H9 (cell line): ENCODE measurements at regions not wholly inside any gene's neighbourhood (a gene's known extent, or its start where the extent isn't known, plus 50 kb on each side); places are given as distances from the start of the nearest gene placed in this dataset.

Experiments used
- DNase-seq: peaks from one replicate; pipeline ENCODE4 v3.0.0-alpha.2; 2017
- H2AFZ ChIP-seq: one replicate; pipeline ENCODE4 v1.6.1; 2013; ENCODE audit warnings: mild to moderate bottlenecking, low read length, control low read depth, moderate library complexity
- H2AK5ac ChIP-seq: 2 replicates; pipeline ENCODE4 v1.6.1; 2013; ENCODE audit warnings: low read length, control low read depth, mixed read lengths; ENCODE audit not compliant: insufficient read length
- H2BK120ac ChIP-seq: one replicate; pipeline ENCODE4 v1.6.1; 2013; ENCODE audit warnings: low read depth, mild to moderate bottlenecking, low read length, control low read depth, inconsistent platforms; ENCODE audit not compliant: poor library complexity, severe bottlenecking
- H2BK12ac ChIP-seq: 2 replicates; pipeline ENCODE4 v1.6.1; 2013; ENCODE audit warnings: low read length, control low read depth, mixed read lengths, low read depth; ENCODE audit not compliant: insufficient read length
- H2BK15ac ChIP-seq: 2 replicates; pipeline ENCODE4 v1.6.1; 2013; ENCODE audit warnings: low read depth, low read length, control low read depth
- H2BK20ac ChIP-seq: one replicate; pipeline ENCODE4 v1.6.1; 2013; ENCODE audit warnings: low read depth, mild to moderate bottlenecking, low read length, control low read depth, inconsistent platforms; ENCODE audit not compliant: poor library complexity, severe bottlenecking
- H2BK5ac ChIP-seq: 2 replicates; pipeline ENCODE4 v1.6.1; 2013; ENCODE audit warnings: low read length, control low read depth, mixed read lengths; ENCODE audit not compliant: insufficient read length
- H3K14ac ChIP-seq: 2 replicates; pipeline ENCODE4 v1.6.1; 2013; ENCODE audit warnings: low read length, control low read depth; ENCODE audit not compliant: insufficient read depth
- H3K18ac ChIP-seq: 2 replicates; pipeline ENCODE4 v1.6.1; 2013; ENCODE audit warnings: low read depth, mild to moderate bottlenecking, mixed read lengths, low read length, control low read depth; ENCODE audit not compliant: insufficient read length
- H3K23ac ChIP-seq: 2 replicates; pipeline ENCODE4 v1.6.1; 2013; ENCODE audit warnings: low read length, control low read depth, mixed read lengths, low read depth; ENCODE audit not compliant: insufficient read length
- H3K23me2 ChIP-seq: 2 replicates; pipeline ENCODE4 v1.6.1; 2013; ENCODE audit warnings: low read depth, mild to moderate bottlenecking, mixed read lengths, low read length, control low read depth; ENCODE audit not compliant: insufficient read length, poor library complexity, severe bottlenecking
- H3K27ac ChIP-seq: 2 replicates; pipeline ENCODE4 v1.5.1; 2013; ENCODE audit warnings: low read length, control low read depth, mixed read lengths, low read depth; ENCODE audit not compliant: insufficient read length
- H3K27me3 ChIP-seq: 2 replicates; pipeline ENCODE4 v1.6.1; 2013; ENCODE audit warnings: low read length, control low read depth, inconsistent platforms; ENCODE audit not compliant: insufficient read depth
- H3K4ac ChIP-seq: 2 replicates; pipeline ENCODE4 v1.6.1; 2013; ENCODE audit warnings: low read depth, mild to moderate bottlenecking, control low read depth, inconsistent platforms, low read length, moderate library complexity
- H3K4me1 ChIP-seq: 2 replicates; pipeline ENCODE4 v1.6.1; 2013; ENCODE audit warnings: low read length, control low read depth, inconsistent platforms; ENCODE audit not compliant: insufficient read depth
- H3K4me2 ChIP-seq: 2 replicates; pipeline ENCODE4 v1.6.1; 2013; ENCODE audit warnings: low read length, control low read depth, mixed read lengths; ENCODE audit not compliant: insufficient read length, insufficient read depth
- H3K56ac ChIP-seq: 2 replicates; pipeline ENCODE4 v1.6.1; 2013; ENCODE audit warnings: low read depth, mild to moderate bottlenecking, mixed read lengths, low read length, control low read depth; ENCODE audit not compliant: insufficient read length
- H3K79me1 ChIP-seq: 2 replicates; pipeline ENCODE4 v1.6.1; 2013; ENCODE audit warnings: low read depth, mild to moderate bottlenecking, moderate library complexity, low read length, control low read depth, inconsistent platforms; ENCODE audit not compliant: insufficient read depth, poor library complexity, severe bottlenecking
- H3K79me2 ChIP-seq: 2 replicates; pipeline ENCODE4 v1.6.1; 2013; ENCODE audit warnings: low read length, control low read depth, inconsistent platforms; ENCODE audit not compliant: insufficient read depth
- H3K9ac ChIP-seq: 2 replicates; pipeline ENCODE4 v1.6.1; 2013; ENCODE audit warnings: low read length, control low read depth, mixed read lengths; ENCODE audit not compliant: insufficient read length; ENCODE audit errors: extremely low read depth
- H3K9me3 ChIP-seq: one replicate; pipeline ENCODE4 v1.6.1; 2013; ENCODE audit warnings: low read depth, low read length, inconsistent platforms; ENCODE audit not compliant: control insufficient read depth
- H3T11ph ChIP-seq: one replicate; pipeline ENCODE4 v1.6.1; 2013; ENCODE audit warnings: mild to moderate bottlenecking, low read length, control low read depth, inconsistent platforms
- H4K20me1 ChIP-seq: one replicate; pipeline ENCODE4 v1.6.1; 2013; ENCODE audit not compliant: control insufficient read depth, insufficient read length, insufficient read depth
- H4K5ac ChIP-seq: 2 replicates; pipeline ENCODE4 v1.6.1; 2013; ENCODE audit warnings: low read depth, mild to moderate bottlenecking, mixed read lengths, low read length, control low read depth; ENCODE audit not compliant: insufficient read length
- H4K8ac ChIP-seq: replicated peaks from 2 replicates; pipeline ENCODE4 v1.6.1; 2013; ENCODE audit warnings: low read length, control low read depth, mixed read lengths, low read depth; ENCODE audit not compliant: insufficient read length
- H4K91ac ChIP-seq: 2 replicates; pipeline ENCODE4 v1.6.1; 2013; ENCODE audit warnings: low read depth, mild to moderate bottlenecking, moderate library complexity, mixed read lengths, low read length, control low read depth; ENCODE audit not compliant: insufficient read length
- H3K27ac Mint-ChIP-seq, 3 experiments: 2 replicates in 2 of 3; 3 replicates in 1 of 3; pipeline ENCODE4 v1.8.0; 2020 to 2021; ENCODE audit warnings: mixed read lengths in 3 of 3, mild to moderate bottlenecking in 1 of 3, moderate library complexity in 1 of 3
- H3K27me3 Mint-ChIP-seq: 2 replicates; pipeline ENCODE4 v1.8.0; 2021; ENCODE audit warnings: low read depth, mild to moderate bottlenecking, moderate library complexity, mixed read lengths
- H3K36me3 Mint-ChIP-seq, 3 experiments: 2 replicates in 2 of 3; 3 replicates in 1 of 3; pipeline ENCODE4 v1.8.0; 2020 to 2021; ENCODE audit warnings: low read depth in 3 of 3, mixed read lengths in 3 of 3; ENCODE audit not compliant: insufficient read depth in 1 of 3
- H3K4me1 Mint-ChIP-seq, 2 experiments: 2 replicates each; pipeline ENCODE4 v1.8.0; 2020; ENCODE audit warnings: mixed read lengths in 2 of 2
- H3K4me3 Mint-ChIP-seq, 2 experiments: 2 replicates in 1 of 2; 3 replicates in 1 of 2; pipeline ENCODE4 v1.8.0; 2020 to 2021; ENCODE audit warnings: mild to moderate bottlenecking in 2 of 2, mixed read lengths in 2 of 2, moderate library complexity in 1 of 2
- H3K9me3 Mint-ChIP-seq, 2 experiments: 2 replicates in 1 of 2; 3 replicates in 1 of 2; pipeline ENCODE4 v1.8.0; 2020; ENCODE audit warnings: mild to moderate bottlenecking in 2 of 2, mixed read lengths in 2 of 2, moderate library complexity in 1 of 2
- CTCF ChIP-seq: fragments of 200-600 bp; sonication (generic); conservative IDR thresholded peaks from 3 replicates; pipeline ENCODE4 v1.8.0; 2021; ENCODE audit warnings: antibody characterized with exemption, mild to moderate bottlenecking
- WGBS: extraction: QIAGEN DNeasy Blood & Tissue Kit; methylation state at CpG from one replicate; pipeline ENCODE4 v1.1.7; 2013; ENCODE audit warnings: missing lambda C conversion rate, low lambda C conversion rate, mixed read lengths; ENCODE audit not compliant: insufficient read length; ENCODE audit errors: extremely low coverage; 5-methylcytosine and 5-hydroxymethylcytosine counted together

- Mint-ChIP-seq H3K36me3 (no peaks in the 10 kb centered on the region), H3K9me3 (peaks cover 0 to 2% of the 10 kb centered on the region in 2 experiments; a peak in 1 of 5 replicates), H3K27me3 (no peaks in the 10 kb centered on the region), H3K4me3 (no peak overlapping the region), H3K27ac (no peak overlapping the region; a peak in 1 of 7 replicates), H3K4me1 (peaks cover 7 to 10% of the 10 kb centered on the region in 2 experiments; a peak in 3 of 4 replicates)
- H4K20me1 ChIP-seq: no peaks in the 10 kb centered on the region
- H3K23ac ChIP-seq: no peak overlapping the region
- no peaks in the 10 kb centered on the region for H3K4me1 ChIP-seq
- no peak overlapping the region for H2BK5ac ChIP-seq
- H2AK5ac ChIP-seq: no peak overlapping the region
- no peak overlapping the region for H3K4ac ChIP-seq
- H2AFZ ChIP-seq: no peak overlapping the region
- H2BK20ac ChIP-seq: no peak overlapping the region
- no CpG with 5 or more reads among the region's 4 CpGs for WGBS
- DNase-seq: no peak
- H3T11ph ChIP-seq: no peak overlapping the region
- no peak overlapping the region for H4K5ac ChIP-seq
- H3K9ac ChIP-seq: no peak overlapping the region
- H3K14ac ChIP-seq: no peak overlapping the region
- H4K8ac ChIP-seq: no peak overlapping the region
- no peak for TF ChIP-seq CTCF
- H3K79me2 ChIP-seq: no peaks in the 10 kb centered on the region
- H3K79me1 ChIP-seq: no peaks in the 10 kb centered on the region
- no peak overlapping the region for H3K56ac ChIP-seq
- H4K91ac ChIP-seq: no peak overlapping the region
- H3K27me3 ChIP-seq: no peaks in the 10 kb centered on the region
- no peaks in the 10 kb centered on the region for H3K23me2 ChIP-seq
- H3K4me2 ChIP-seq: no peak overlapping the region
- H3K27ac ChIP-seq: no peak overlapping the region
- no peak overlapping the region for H3K18ac ChIP-seq
- no peak overlapping the region for H2BK12ac ChIP-seq
- H3K9me3 ChIP-seq: no peaks in the 10 kb centered on the region
- no peak overlapping the region for H2BK15ac ChIP-seq
- no peak overlapping the region for H2BK120ac ChIP-seq
Observed at GRCh38 chr16:17018585-17018939, 452.2 kb downstream of the XYLT1 start.
